Keratinocyte (primary cell): ENCODE measurements at regions not wholly inside any gene's neighbourhood (a gene's known extent, or its start where the extent isn't known, plus 50 kb on each side); places are given as distances from the start of the nearest gene placed in this dataset.

Experiments
- DNase-seq: peaks from one replicate; pipeline ENCODE4 v3.0.0-alpha.2; 2011; ENCODE audit warnings: low read depth, missing footprints, low spot score
- FAIRE-seq: peaks from 2 replicates; lab custom pipeline; 2011; peaks lifted over from hg19 to GRCh38; lab: Jason Lieb, UNC
- H2AFZ ChIP-seq: 2 replicates; pipeline ENCODE4 v1.6.0; 2012; ENCODE audit warnings: low read length, control low read depth, inconsistent platforms; ENCODE audit not compliant: control insufficient read depth
- H3K27ac ChIP-seq: 2 replicates; pipeline ENCODE4 v1.5.1; 2011; ENCODE audit warnings: low read length; ENCODE audit not compliant: control insufficient read depth, insufficient read depth
- H3K27me3 ChIP-seq: 3 replicates; pipeline ENCODE4 v1.6.0; 2011; ENCODE audit warnings: low read length; ENCODE audit not compliant: control insufficient read depth, insufficient read depth; ENCODE audit errors: extremely low read depth
- H3K36me3 ChIP-seq, 2 experiments: 2 replicates in 1 of 2; 3 replicates in 1 of 2; pipeline ENCODE4 v1.5.1; 2011; ENCODE audit warnings: low read length in 2 of 2, mild to moderate bottlenecking in 1 of 2; ENCODE audit not compliant: control insufficient read depth in 2 of 2, insufficient read depth in 2 of 2; ENCODE audit errors: extremely low read depth in 1 of 2
- H3K4me1 ChIP-seq: 3 replicates; pipeline ENCODE4 v1.5.1; 2011; ENCODE audit warnings: low read length; ENCODE audit not compliant: control insufficient read depth, insufficient read depth; ENCODE audit errors: extremely low read depth
- H3K4me2 ChIP-seq: 3 replicates; pipeline ENCODE4 v1.6.0; 2011; ENCODE audit warnings: low read depth, low read length; ENCODE audit not compliant: control insufficient read depth, insufficient read depth; ENCODE audit errors: extremely low read depth
- H3K4me3 ChIP-seq, 3 experiments: fragments of 200-600 bp in 1 of 3; sonication (generic) in 1 of 3; 2 replicates in 2 of 3; 3 replicates in 1 of 3; pipeline ENCODE4 v1.5.1; 2011 to 2016; ENCODE audit warnings: low read length in 3 of 3, mild to moderate bottlenecking in 3 of 3, control low read depth in 2 of 3, inconsistent platforms in 1 of 3, low read depth in 1 of 3, mixed read lengths in 1 of 3, mixed run types in 1 of 3, moderate library complexity in 1 of 3; ENCODE audit not compliant: control insufficient read depth in 2 of 3, insufficient read depth in 2 of 3; ENCODE audit errors: extremely low read depth in 1 of 3
- H3K79me2 ChIP-seq: 2 replicates; pipeline ENCODE4 v1.6.0; 2012; ENCODE audit warnings: low read length; ENCODE audit not compliant: control insufficient read depth, insufficient read depth
- H3K9ac ChIP-seq: 3 replicates; pipeline ENCODE4 v1.6.0; 2011; ENCODE audit warnings: low read length; ENCODE audit not compliant: control insufficient read depth, insufficient read depth; ENCODE audit errors: extremely low read depth
- H3K9me1 ChIP-seq: 3 replicates; pipeline ENCODE4 v1.6.0; 2011; ENCODE audit warnings: low read length; ENCODE audit not compliant: control insufficient read depth, insufficient read depth; ENCODE audit errors: extremely low read depth
- H3K9me3 ChIP-seq: 2 replicates; pipeline ENCODE4 v1.5.1; 2012; ENCODE audit warnings: low read depth, low read length; ENCODE audit not compliant: control insufficient read depth
- H4K20me1 ChIP-seq: 3 replicates; pipeline ENCODE4 v1.6.0; 2011; ENCODE audit warnings: low read length; ENCODE audit not compliant: control insufficient read depth, insufficient read depth; ENCODE audit errors: extremely low read depth
- CTCF ChIP-seq, 3 experiments: IDR thresholded peaks in 1 of 3; conservative IDR thresholded peaks in 1 of 3; optimal IDR thresholded peaks in 1 of 3; 2 replicates in 2 of 3; 3 replicates in 1 of 3; pipeline versions ENCODE3 to v1.5.1; 2011; ENCODE audit warnings: low read length in 3 of 3, mild to moderate bottlenecking in 3 of 3, moderate library complexity in 2 of 3, control low read depth in 1 of 3, inconsistent platforms in 1 of 3; ENCODE audit not compliant: insufficient read depth in 2 of 3; ENCODE audit errors: extremely low read depth in 1 of 3
- EZH2 ChIP-seq: IDR thresholded peaks from one replicate; pipeline ENCODE4 v1.6.1; 2012; ENCODE audit warnings: inconsistent platforms, mild to moderate bottlenecking, low read length, moderate library complexity
- dilution Hi-C: fragments of 300-500 bp; cut with MboI; formaldehyde crosslinking; loops from one replicate; pipeline ENCODE4 v1.7.0; 2020; ENCODE audit warnings: low sequenced_read_pairs; ENCODE audit not compliant: extremely low pct_ligation_motif_present

- Histone ChIP-seq H3K9ac (no peak overlapping the region), H3K4me1 (no peaks in the 10 kb centered on the region), H3K4me3 (no peak overlapping the region), H3K9me3 (no peaks in the 10 kb centered on the region), H3K27ac (no peak overlapping the region), H4K20me1 (no peaks in the 10 kb centered on the region), H2AFZ (no peak overlapping the region), H3K36me3 (no peaks in the 10 kb centered on the region), H3K27me3 (peaks cover 5% of the 10 kb centered on the region), H3K79me2 (no peaks in the 10 kb centered on the region), H3K4me2 (no peak overlapping the region), H3K9me1 (no peaks in the 10 kb centered on the region)
- DNase-seq = no peak
- FAIRE-seq = no peak
- TF ChIP-seq EZH2 = no peak
- TF ChIP-seq CTCF (optimal IDR thresholded peaks at IDR 0.05 in 1 of 3, IDR thresholded peaks at IDR 0.05 in 1 of 3, conservative IDR thresholded peaks at IDR 0.05 in 1 of 3; ENCODE audit: extremely low read depth in 1 of 3, insufficient read depth in 2 of 3, low read length in 3 of 3) = no peak
- dilution Hi-C loops = no loop called here
Observed at GRCh38 chr11:119496469-119496868, 73.5 kb upstream of the THY1 start.

GRCh38 chr11:119493712-119494111, 70.7 kb upstream of the THY1 start:
- DNase-seq (no peak), FAIRE-seq (no peak)
- no peak overlapping the region for H3K27ac ChIP-seq
- H3K4me3 ChIP-seq = no peak overlapping the region
- no peaks in the 10 kb centered on the region for H3K4me1 ChIP-seq
- no peak for TF ChIP-seq EZH2
- TF ChIP-seq CTCF (optimal IDR thresholded peaks at IDR 0.05 in 1 of 3, IDR thresholded peaks at IDR 0.05 in 1 of 3, conservative IDR thresholded peaks at IDR 0.05 in 1 of 3; ENCODE audit: extremely low read depth in 1 of 3, insufficient read depth in 2 of 3, low read length in 3 of 3) = no peak
- no peaks in the 10 kb centered on the region for H4K20me1 ChIP-seq
- H3K9ac ChIP-seq = no peak overlapping the region
- H3K36me3 ChIP-seq = no peaks in the 10 kb centered on the region
- H2AFZ ChIP-seq = no peak overlapping the region
- H3K4me2 ChIP-seq = no peak overlapping the region
- H3K79me2 ChIP-seq = no peaks in the 10 kb centered on the region
- no peaks in the 10 kb centered on the region for H3K27me3 ChIP-seq
- H3K9me3 ChIP-seq = no peaks in the 10 kb centered on the region
- no peaks in the 10 kb centered on the region for H3K9me1 ChIP-seq
- dilution Hi-C loops = no loop called here
